ENCODE measurements at regions not wholly inside any gene's neighbourhood (a gene's known extent, or its start where the extent isn't known, plus 50 kb on each side); places are given as distances from the start of the nearest gene placed in this dataset.

DNA sequence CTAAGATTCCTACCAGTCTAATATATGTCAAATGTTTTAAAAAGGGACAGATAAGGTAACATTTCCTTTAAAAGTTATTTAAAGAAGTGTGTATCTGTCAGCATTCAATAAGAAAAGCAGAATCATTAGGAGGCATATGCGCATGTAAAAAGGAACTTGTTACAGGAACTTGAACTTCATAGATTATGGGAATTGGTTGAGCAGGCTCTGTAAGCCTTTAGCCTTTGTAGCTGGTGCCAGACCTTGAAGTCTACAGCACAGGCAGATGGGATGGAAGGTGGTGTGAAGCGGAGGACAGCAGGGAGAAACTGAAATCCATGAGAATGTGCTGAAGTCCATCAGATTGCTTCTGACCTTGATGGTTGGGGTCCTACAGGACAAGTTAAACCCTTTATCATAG lies 138.3 kb upstream of the ST6GAL2 start:
- no peak for DNase-seq
- Mint-ChIP-seq H3K9me3 (peaks cover 5 to 9% of the 10 kb centered on the region in 2 donors), H3K4me3 (no peak overlapping the region), H3K4me1 (no peaks in the 10 kb centered on the region), H3K27ac (no peak overlapping the region), H3K36me3 (no peaks in the 10 kb centered on the region), H3K27me3 (no peaks in the 10 kb centered on the region)
- ATAC-seq (replicated peaks) = no peak

DNA sequence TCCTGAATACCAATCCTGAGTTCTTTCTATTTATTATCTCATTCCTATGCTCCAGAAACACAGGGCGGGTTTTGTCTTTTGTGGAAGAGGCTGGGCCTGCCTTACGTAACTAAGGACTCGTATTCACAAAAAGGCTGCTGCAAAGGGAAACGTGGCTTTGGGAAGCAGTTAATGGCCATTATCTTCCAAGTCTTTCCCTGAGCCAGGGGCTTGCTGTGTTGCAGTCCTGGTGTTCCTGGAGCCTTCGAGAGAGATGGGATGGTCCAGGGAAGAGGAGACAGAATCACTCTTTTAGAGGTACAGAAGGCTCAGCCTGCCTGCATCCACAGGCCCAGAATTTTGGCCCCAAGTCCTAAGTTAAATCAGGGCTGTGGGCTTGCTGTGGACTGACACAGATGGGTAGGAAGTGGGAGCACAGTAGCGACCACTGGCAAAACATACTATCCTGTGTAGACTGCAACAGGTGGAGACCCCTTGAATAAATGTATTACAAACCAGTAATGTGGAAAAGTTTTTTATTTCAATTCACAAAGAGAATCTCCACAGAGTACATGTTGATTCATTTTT lies 139.4 kb upstream of the ST6GAL2 start:
- Mint-ChIP-seq H3K4me1 (no peaks in the 10 kb centered on the region), H3K9me3 (peaks cover 5 to 9% of the 10 kb centered on the region in 2 donors), H3K27ac (no peak overlapping the region), H3K27me3 (no peaks in the 10 kb centered on the region), H3K4me3 (no peak overlapping the region), H3K36me3 (no peaks in the 10 kb centered on the region)
- ATAC-seq (replicated peaks) (no peak), DNase-seq (no peak)

DNA sequence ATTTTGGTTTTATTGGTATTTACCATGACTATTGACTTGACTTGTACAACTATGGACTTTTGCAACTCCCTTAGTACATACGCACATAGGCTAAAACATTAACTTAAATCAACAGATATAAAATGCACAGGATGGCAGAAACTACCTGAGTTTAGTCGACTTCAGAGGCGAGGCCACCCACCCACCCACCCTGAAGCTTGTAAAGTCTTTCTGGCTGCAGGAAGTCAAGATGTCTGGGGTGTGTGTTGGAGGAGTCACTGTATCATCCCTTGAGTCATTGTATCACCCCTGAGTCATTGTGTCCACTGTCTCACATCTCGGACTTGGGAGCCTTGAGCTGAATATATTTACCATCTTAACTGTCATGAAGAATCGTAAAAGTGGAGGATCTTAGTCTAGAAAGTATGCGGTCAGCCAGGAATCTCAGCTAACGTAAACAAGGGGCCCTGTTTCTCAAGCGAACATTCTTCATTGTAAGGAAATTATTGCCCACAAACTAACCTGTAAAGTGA lies 140.0 kb upstream of the ST6GAL2 start:
- Mint-ChIP-seq H3K27ac (no peak overlapping the region), H3K4me3 (no peak overlapping the region), H3K9me3 (peaks cover 5 to 8% of the 10 kb centered on the region in 2 donors), H3K36me3 (no peaks in the 10 kb centered on the region), H3K4me1 (no peaks in the 10 kb centered on the region), H3K27me3 (no peaks in the 10 kb centered on the region)
- ATAC-seq (replicated peaks) = no peak
- DNase-seq = no peak

DNA sequence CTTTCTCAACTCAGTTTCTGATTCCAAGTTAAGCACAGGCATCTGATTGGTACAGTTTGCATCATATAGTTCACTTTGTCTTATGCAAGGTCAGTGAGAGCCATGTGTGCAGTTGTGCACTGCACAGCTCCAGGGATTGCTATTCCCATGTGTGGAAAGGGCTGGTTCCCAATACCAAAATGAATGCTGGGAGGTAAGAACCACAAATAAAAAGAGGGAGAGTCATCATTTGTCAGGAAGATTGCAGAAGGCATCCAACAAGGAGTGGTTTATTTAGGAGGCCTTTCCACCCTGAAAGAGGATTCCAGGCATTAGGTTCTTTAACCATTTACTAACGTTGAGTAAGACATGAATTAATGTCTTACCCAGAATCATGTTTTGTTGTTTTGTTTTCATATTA lies 141.2 kb upstream of the ST6GAL2 start:
- DNase-seq = no peak
- H3K4me1 Mint-ChIP-seq = no peaks in the 10 kb centered on the region
- no peak for ATAC-seq (replicated peaks)
- H3K36me3 Mint-ChIP-seq = no peaks in the 10 kb centered on the region
- peaks cover 5 to 10% of the 10 kb centered on the region in 2 donors for H3K9me3 Mint-ChIP-seq
- no peak overlapping the region for H3K4me3 Mint-ChIP-seq
- no peaks in the 10 kb centered on the region for H3K27me3 Mint-ChIP-seq
- no peak overlapping the region for H3K27ac Mint-ChIP-seq

DNA sequence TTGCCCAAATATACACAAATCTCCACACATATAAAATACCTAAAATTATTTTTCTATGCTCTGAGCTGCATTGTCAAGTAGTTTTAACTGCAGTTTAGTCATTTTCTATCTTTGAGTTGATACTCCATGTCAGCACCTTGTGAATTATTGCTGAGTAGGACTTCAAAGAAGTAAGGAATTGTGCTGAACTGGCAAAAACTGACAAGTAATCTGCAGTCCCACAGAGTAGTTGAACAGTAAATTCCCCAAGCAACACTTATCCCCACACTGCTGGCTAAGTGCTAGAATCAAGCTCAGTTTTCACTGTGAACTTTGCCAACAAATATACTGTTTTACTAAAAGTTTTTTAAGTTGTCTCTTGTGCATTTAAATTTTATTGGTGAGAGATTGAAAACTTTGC lies 141.8 kb upstream of the ST6GAL2 start:
- H3K9me3 Mint-ChIP-seq = peaks cover 5 to 10% of the 10 kb centered on the region in 2 donors
- H3K36me3 Mint-ChIP-seq = no peaks in the 10 kb centered on the region
- no peaks in the 10 kb centered on the region for H3K27me3 Mint-ChIP-seq
- H3K4me3 Mint-ChIP-seq = no peak overlapping the region
- no peaks in the 10 kb centered on the region for H3K4me1 Mint-ChIP-seq
- no peak for ATAC-seq (replicated peaks)
- H3K27ac Mint-ChIP-seq = no peak overlapping the region
- DNase-seq = no peak

DNA sequence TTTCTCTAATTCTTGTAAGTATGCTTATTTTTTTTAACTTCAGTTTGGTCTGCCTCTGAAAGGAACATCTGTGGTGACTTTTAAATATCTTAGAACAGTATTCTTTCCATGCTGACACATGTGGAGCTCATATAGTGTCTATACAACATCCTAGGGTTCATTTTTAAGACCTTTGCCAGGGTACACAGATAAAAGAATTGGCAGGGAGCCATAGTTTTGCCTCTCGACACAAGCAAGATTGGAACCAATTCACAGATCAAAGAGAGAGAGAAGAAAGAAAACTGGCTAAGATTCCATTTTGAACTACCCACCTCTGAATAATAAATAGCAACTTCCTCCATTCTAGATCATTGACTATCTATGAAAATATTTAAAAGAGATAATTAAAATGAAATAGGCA lies 142.7 kb upstream of the ST6GAL2 start:
- H3K36me3 Mint-ChIP-seq = no peaks in the 10 kb centered on the region
- H3K27me3 Mint-ChIP-seq = no peaks in the 10 kb centered on the region
- H3K9me3 Mint-ChIP-seq = peaks cover 5 to 10% of the 10 kb centered on the region in 2 donors
- no peak overlapping the region for H3K4me3 Mint-ChIP-seq
- no peak for ATAC-seq (replicated peaks)
- no peak for DNase-seq
- H3K27ac Mint-ChIP-seq = no peak overlapping the region
- no peaks in the 10 kb centered on the region for H3K4me1 Mint-ChIP-seq

DNA sequence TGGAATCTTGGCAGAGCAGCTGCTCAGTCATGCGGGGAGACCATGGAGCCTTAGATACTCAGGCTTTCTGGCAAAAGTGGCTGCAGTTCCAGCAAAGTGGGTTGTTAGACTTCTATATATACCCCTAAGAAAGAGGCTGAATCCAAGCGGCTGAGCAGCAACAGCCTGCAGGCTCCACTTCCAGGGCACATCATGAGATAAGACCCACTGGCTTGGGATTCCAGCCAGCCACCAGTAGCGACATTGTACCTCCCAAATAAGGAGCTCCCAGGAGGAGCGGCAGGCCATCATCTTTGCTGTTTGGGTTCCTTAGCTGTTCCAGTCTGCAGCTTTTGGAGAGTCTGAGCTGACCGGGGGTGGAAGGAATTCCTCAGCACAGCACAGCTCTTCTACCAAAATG lies 150.3 kb upstream of the ST6GAL2 start:
- DNase-seq (no peak), ATAC-seq (replicated peaks) (no peak)
- Mint-ChIP-seq H3K36me3 (no peaks in the 10 kb centered on the region), H3K27ac (no peak overlapping the region), H3K27me3 (no peaks in the 10 kb centered on the region), H3K4me3 (no peak overlapping the region), H3K4me1 (no peaks in the 10 kb centered on the region), H3K9me3 (peaks cover 14 to 16% of the 10 kb centered on the region in 2 donors)

DNA sequence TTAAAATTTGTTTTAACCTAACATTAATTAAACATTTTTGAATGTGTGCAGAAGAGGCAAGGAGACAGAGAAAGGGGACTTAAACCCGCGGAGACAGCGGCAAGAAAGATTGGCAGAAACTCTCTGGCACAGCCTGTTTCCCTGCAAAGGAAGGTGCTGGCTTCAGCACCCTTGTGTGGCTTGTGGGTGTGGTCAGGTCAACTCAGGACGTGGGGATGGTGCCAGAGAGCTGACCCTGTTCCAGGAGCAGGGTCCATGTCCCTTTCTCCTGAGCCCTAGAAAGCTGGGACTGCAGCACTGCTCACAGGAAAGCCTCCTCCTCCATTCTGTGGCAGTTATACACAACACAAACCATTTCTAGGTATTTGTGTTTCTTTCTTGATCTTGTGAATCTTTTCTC lies 176.2 kb upstream of the ST6GAL2 start:
- no peak for ATAC-seq (replicated peaks)
- no peak overlapping the region for H3K4me3 Mint-ChIP-seq
- no peaks in the 10 kb centered on the region for H3K36me3 Mint-ChIP-seq

DNA sequence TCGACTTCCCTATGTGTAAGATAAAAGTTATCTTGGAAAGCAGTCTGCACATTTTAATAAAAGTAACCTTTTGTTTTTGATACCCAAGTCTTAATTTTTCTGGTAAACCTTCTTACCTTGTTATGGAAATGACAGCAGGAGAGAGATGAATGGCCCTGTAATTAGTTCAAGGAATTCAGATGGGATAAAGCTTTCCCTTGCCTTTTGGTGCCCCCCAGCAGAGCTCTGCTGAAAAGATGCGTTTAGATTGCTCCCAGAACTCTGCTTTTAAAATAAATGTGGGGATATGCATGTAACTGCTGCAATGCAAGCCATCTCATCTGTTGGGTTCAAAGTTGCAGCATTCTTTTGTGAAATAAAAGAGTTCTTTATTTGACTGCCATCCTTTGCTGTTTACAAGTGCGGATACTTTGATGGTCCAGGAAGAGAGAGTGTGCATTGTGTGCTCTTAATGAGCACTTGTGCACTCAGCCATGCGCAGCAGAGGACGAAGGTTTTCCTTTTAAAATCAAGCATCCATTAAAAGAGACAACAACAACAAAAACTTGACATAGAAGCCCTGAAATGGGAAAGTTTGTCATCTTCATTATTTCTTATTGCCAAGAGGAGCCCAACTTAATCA lies 176.7 kb upstream of the ST6GAL2 start:
- Mint-ChIP-seq H3K27me3 (no peaks in the 10 kb centered on the region), H3K4me1 (no peaks in the 10 kb centered on the region), H3K27ac (no peak overlapping the region), H3K4me3 (no peak overlapping the region), H3K9me3 (no peaks in the 10 kb centered on the region), H3K36me3 (no peaks in the 10 kb centered on the region)
- DNase-seq = no peak
- no peak for ATAC-seq (replicated peaks)

More for the DNA sequence above, 176.2 kb upstream of the ST6GAL2 start:
- DNase-seq = no peak
- no peak overlapping the region for H3K27ac Mint-ChIP-seq
- no peaks in the 10 kb centered on the region for H3K9me3 Mint-ChIP-seq
- H3K27me3 Mint-ChIP-seq = no peaks in the 10 kb centered on the region
- H3K4me1 Mint-ChIP-seq = no peaks in the 10 kb centered on the region

DNA sequence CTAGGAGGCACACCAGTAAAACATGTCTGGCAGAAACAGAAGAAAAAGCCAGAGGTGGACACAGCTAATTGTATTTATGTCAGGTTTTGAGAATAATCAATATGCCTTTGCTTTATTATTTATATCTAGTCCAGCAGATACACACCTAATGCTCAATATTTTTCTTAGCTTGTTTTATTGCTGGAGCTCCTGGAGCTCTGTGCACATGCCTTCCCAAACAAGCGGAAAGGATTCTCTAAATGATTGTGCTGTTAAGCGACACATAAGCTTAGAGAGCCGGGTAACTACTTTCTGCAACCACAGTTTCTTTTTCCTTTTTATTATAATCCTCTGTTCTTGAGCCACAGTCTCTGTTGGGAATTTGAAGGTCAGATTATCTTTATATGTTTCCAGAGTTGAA lies 177.3 kb upstream of the ST6GAL2 start:
- Mint-ChIP-seq H3K27ac (no peak overlapping the region), H3K36me3 (no peaks in the 10 kb centered on the region), H3K4me1 (no peaks in the 10 kb centered on the region), H3K27me3 (no peaks in the 10 kb centered on the region), H3K4me3 (no peak overlapping the region), H3K9me3 (no peaks in the 10 kb centered on the region)
- no peak for ATAC-seq (replicated peaks)
- no peak for DNase-seq

DNA sequence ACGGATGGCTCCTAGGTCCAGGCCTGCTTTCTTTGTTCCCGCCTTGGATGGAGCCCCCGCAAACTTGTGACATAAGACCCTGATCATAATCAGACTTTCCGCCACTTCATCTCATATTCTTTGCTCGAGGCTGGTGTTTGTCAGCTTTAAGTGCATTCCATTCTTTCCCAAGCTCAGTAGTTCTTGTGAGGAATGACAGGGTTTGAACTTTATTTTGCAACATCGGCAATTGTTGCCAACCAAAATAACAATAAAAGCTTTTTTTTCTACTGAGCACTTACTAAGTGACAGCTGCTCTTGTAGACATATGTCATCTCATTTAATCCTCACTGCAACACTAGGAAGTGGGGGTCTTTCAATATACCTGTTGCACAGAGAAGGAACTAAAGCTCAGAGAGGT lies 178.8 kb upstream of the ST6GAL2 start:
- H3K9me3 Mint-ChIP-seq = no peaks in the 10 kb centered on the region
- ATAC-seq (replicated peaks) (no peak), DNase-seq (no peak)
- H3K27me3 Mint-ChIP-seq = no peaks in the 10 kb centered on the region
- H3K27ac Mint-ChIP-seq = no peak overlapping the region
- no peaks in the 10 kb centered on the region for H3K4me1 Mint-ChIP-seq
- no peak overlapping the region for H3K4me3 Mint-ChIP-seq
- no peaks in the 10 kb centered on the region for H3K36me3 Mint-ChIP-seq

DNA sequence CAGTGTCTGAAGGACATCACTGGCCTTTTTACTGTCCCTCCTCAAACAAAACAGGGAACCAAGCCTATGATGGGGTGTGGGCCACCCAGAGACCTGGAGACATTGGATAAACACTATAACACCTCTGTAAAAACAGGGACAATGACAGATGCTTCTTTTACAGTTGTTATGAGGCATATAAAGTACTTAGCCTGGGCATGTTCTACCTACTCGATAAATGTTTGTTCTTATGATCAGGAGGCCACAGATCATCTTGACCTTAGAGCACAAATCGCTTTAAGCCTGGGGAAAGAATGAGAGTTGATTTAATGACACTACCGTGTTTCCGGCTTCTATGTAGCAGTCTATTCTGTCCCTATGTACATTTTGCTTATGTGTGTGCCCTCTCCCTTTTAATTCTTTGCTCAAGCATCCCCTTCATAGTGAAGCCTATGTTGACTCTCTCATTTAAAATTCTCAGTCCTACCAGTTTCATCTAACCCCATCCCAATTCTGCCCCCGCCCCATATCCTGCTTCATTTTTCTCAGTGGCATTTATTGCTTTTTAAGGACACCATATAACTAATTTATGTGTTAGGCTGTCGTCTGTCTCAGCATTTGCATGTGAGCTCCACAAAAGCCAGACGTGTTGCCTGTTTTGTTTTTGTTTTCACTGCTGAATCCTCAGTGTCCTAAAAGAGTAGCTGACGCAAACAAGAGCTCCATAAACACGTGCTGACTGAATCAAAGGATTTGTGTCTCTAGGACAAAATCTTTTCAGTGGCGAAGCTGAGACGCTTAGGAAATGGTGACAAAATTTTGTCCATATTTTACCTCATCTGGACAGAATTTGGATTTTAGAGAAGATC lies 182.3 kb upstream of the ST6GAL2 start:
- DNase-seq (no peak), ATAC-seq (replicated peaks) (no peak)
- Mint-ChIP-seq H3K27ac (no peak overlapping the region), H3K9me3 (no peaks in the 10 kb centered on the region), H3K36me3 (no peaks in the 10 kb centered on the region), H3K4me1 (no peaks in the 10 kb centered on the region), H3K4me3 (no peak overlapping the region), H3K27me3 (no peaks in the 10 kb centered on the region)

DNA sequence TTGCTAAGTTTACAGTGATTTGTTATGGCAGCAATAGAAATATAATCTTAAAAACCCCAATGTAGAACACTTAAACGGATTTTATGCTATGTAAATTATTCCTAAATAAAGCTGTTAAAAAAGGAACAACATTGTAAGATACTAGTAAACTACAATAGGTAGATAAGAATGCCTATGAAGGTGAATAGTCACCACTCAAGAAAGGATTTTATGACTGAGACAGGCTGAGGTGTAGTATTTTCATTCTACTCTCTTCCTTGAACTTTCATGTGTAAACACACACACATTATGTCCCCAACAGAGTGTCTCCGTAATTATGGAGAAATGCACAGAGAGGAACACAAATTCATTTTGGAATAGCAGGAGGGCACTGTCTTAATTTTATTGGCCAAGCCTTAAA lies 183.9 kb upstream of the ST6GAL2 start:
- Mint-ChIP-seq H3K9me3 (no peaks in the 10 kb centered on the region), H3K4me1 (no peaks in the 10 kb centered on the region), H3K4me3 (no peak overlapping the region), H3K27ac (no peak overlapping the region), H3K27me3 (no peaks in the 10 kb centered on the region), H3K36me3 (no peaks in the 10 kb centered on the region)
- DNase-seq = no peak
- no peak for ATAC-seq (replicated peaks)

DNA sequence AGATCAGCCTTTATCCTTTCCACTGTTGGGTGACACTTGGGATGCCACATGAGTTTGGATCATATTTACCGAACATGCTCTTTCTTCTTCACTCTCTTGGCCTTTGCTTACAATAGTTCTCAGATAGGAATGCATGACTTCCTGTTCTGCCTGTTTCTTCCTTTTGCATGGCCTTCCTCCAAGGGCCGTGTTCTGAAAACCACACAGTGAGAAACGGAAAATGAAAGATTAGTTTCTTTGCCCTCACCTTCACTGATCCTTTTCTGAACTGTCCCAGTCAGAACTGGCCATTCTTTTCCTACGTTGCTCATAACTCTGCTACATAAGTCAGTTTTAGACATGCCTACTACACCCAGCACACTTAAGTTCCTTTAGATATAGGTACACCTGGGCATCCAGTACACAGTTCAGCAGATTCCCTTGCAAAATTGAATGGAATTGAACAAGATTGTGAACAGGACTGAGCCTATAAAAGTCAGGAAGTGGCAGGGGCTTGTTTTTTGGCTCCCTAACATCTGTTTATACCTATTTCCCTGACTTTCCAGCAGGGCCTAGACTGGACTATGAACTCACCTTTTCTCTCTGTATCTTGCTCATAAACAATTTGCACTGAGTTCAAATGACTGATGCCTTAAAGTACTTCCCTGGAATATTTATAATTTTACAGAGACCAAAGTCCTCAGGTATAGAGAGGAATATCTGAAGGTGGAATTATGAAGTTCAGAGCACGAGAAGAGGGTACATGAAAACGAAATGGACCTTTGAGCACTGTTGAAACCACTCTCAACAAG lies 186.4 kb upstream of the ST6GAL2 start:
- Mint-ChIP-seq H3K4me1 (no peaks in the 10 kb centered on the region), H3K27me3 (no peaks in the 10 kb centered on the region), H3K27ac (no peak overlapping the region), H3K4me3 (no peak overlapping the region), H3K36me3 (no peaks in the 10 kb centered on the region), H3K9me3 (no peaks in the 10 kb centered on the region)
- ATAC-seq (replicated peaks) (peak in 1 of 2 donors; percentile 8), DNase-seq (no peak)
